Thyroid gland (tissue), 4 donors: ENCODE measurements at regions not wholly inside any gene's neighbourhood (a gene's known extent, or its start where the extent isn't known, plus 50 kb on each side); places are given as distances from the start of the nearest gene placed in this dataset.
A peak's percentile ranks its signal among the peaks of the same experiment; 100 is the strongest.

Source experiments
- DNase-seq, 2 donors: peaks; one replicate each; pipeline ENCODE4 v3.0.0-alpha.2; 2019
- H3K27ac ChIP-seq, 3 donors: fragments of 200-600 bp; sonication (generic); 1 replicate in 2 of 3; 2 replicates in 1 of 3; pipeline ENCODE4 v1.5.1; 2016 to 2019; ENCODE audit warnings: mild to moderate bottlenecking in 1 of 3, moderate library complexity in 1 of 3
- H3K27me3 ChIP-seq: fragments of 200-600 bp; sonication (generic); one replicate; pipeline ENCODE4 v1.5.1; 2019
- H3K36me3 ChIP-seq, 2 donors: fragments of 200-600 bp; sonication (generic); one replicate each; pipeline ENCODE4 v1.5.1; 2016 to 2019
- H3K4me1 ChIP-seq, 2 donors: fragments of 200-600 bp; sonication (generic); one replicate each; pipeline ENCODE4 v1.5.1; 2017 to 2019
- H3K4me3 ChIP-seq, 3 donors: fragments of 200-600 bp; sonication (generic); replicated peaks in 1 of 3; 1 replicate in 2 of 3; 2 replicates in 1 of 3; pipeline ENCODE4 v1.5.1; 2016; ENCODE audit warnings: mild to moderate bottlenecking in 1 of 3
- H3K9me3 ChIP-seq: fragments of 200-600 bp; sonication (generic); one replicate; pipeline ENCODE4 v1.5.1; 2017
- POLR2A ChIP-seq, 2 donors: fragments of 450-650 bp; IDR thresholded peaks; one replicate each; pipeline ENCODE4 v1.6.1; 2017; ENCODE audit warnings: antibody characterized with exemption in 2 of 2, mild to moderate bottlenecking in 2 of 2, moderate library complexity in 1 of 2
- WGBS, 2 donors: methylation state at CpG; one replicate each; pipeline ENCODE4 v1.1.5; 2017; 5-methylcytosine and 5-hydroxymethylcytosine counted together
- intact Hi-C: fragments of 100-400 bp; cut with DNase I; formaldehyde crosslinking; loops from one replicate; pipeline ENCODE4 v1.15.1; 2023
- TF ChIP-seq, protein P1 (sequence below), 6 experiments: fragments of 200-600 bp in 3 of 6; fragments of 450-650 bp in 3 of 6; sonication (generic) in 3 of 6; IDR thresholded peaks; one replicate each; pipeline ENCODE4 v1.5.1; 2016 to 2019; ENCODE audit warnings: antibody characterized with exemption in 6 of 6, mild to moderate bottlenecking in 2 of 6, inconsistent platforms in 1 of 6, moderate library complexity in 1 of 6

GRCh38 chrX:40314070-40314469 is 216.3 kb upstream of the BCOR start:
- Histone ChIP-seq H3K9me3 (no peaks in the 10 kb centered on the region), H3K36me3 (no peaks in the 10 kb centered on the region), H3K4me3 (no peak overlapping the region), H3K27ac (no peak overlapping the region), H3K27me3 (no peaks in the 10 kb centered on the region), H3K4me1 (no peaks in the 10 kb centered on the region)
- intact Hi-C loops = no loop called here
- WGBS, 2 donors = 70 to 92% methylated on average over 2 of the region's 4 CpGs
- no peak for TF ChIP-seq POLR2A (IDR thresholded peaks at IDR 0.05)
- TF ChIP-seq, protein P1, sequence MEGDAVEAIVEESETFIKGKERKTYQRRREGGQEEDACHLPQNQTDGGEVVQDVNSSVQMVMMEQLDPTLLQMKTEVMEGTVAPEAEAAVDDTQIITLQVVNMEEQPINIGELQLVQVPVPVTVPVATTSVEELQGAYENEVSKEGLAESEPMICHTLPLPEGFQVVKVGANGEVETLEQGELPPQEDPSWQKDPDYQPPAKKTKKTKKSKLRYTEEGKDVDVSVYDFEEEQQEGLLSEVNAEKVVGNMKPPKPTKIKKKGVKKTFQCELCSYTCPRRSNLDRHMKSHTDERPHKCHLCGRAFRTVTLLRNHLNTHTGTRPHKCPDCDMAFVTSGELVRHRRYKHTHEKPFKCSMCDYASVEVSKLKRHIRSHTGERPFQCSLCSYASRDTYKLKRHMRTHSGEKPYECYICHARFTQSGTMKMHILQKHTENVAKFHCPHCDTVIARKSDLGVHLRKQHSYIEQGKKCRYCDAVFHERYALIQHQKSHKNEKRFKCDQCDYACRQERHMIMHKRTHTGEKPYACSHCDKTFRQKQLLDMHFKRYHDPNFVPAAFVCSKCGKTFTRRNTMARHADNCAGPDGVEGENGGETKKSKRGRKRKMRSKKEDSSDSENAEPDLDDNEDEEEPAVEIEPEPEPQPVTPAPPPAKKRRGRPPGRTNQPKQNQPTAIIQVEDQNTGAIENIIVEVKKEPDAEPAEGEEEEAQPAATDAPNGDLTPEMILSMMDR (IDR thresholded peaks at IDR 0.05) = peak in 2 of 6 experiments; percentile 28 to 30
- DNase-seq = peak; percentile 5 to 7

- H3K27ac ChIP-seq = no peak overlapping the region
- no peak overlapping the region for H3K4me3 ChIP-seq
- TF ChIP-seq, protein P1 (IDR thresholded peaks at IDR 0.05) = no peak
- no peak for TF ChIP-seq POLR2A (IDR thresholded peaks at IDR 0.05)
- DNase-seq = no peak
- H3K27me3 ChIP-seq = no peaks in the 10 kb centered on the region
- no peaks in the 10 kb centered on the region for H3K36me3 ChIP-seq
- no peaks in the 10 kb centered on the region for H3K9me3 ChIP-seq
- intact Hi-C loops = no loop called here
- H3K4me1 ChIP-seq = no peaks in the 10 kb centered on the region
- WGBS, 2 donors = 98% methylated on average over 4 of the region's 4 CpGs; no CpG with 5 or more reads in 1 of the 2 donors
Measured at GRCh38 chrX:40313269-40313668, 215.5 kb upstream of the BCOR start.

DNA sequence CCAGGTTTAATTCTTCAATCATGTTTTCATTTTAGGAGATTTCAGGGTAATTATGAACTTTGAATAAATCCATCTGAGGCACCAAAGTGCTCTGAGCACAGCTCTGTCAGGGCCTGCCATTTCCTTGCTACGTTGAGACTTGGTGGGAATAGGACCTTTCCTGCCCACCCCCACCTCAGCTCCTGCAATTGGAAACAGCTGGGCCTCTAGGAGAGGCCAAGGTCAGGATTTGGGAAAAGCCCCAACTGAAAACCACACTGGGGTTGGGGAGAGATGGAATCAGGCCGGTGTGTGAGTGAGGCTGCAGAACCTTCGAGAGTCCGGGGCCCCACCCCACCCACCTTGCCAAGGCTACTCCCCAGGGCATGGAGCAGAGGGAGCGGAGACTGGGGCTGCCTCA is 212.7 kb upstream of the BCOR start:
- WGBS, 2 donors = 64 to 75% methylated on average over 2 to 5 of the region's 5 CpGs

DNA sequence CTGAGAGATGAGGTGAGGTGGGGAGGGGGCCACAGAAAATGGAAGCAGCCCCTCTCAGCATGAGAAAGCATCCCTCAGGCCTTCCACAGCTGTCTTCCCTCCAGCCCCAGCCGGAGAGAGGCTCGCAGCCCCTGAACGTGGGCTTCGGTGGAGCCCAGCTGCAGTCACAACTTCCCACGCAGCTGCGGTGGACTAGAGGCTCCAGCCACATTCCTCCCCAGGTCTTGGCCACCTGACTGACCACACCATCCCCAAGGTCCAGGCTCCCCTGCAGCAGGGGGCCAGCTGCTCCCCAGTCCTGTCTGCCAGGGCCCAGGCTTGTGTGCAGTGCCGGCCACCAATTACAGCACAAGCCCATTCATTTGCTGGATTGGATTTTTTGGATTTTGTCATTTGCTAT is 212.3 kb upstream of the BCOR start:
- no peaks in the 10 kb centered on the region for H3K36me3 ChIP-seq
- no peaks in the 10 kb centered on the region for H3K4me1 ChIP-seq
- intact Hi-C loops = no loop called here
- H3K4me3 ChIP-seq = no peak overlapping the region
- H3K27me3 ChIP-seq = no peaks in the 10 kb centered on the region
- no peak overlapping the region for H3K27ac ChIP-seq
- H3K9me3 ChIP-seq = no peaks in the 10 kb centered on the region
- DNase-seq = no peak
- 94% methylated on average over 6 to 7 of the region's 7 CpGs for WGBS, 2 donors
- TF ChIP-seq, protein P1 (IDR thresholded peaks at IDR 0.05) = no peak

More for the DNA sequence above, 212.7 kb upstream of the BCOR start:
- DNase-seq = no peak
- H3K36me3 ChIP-seq = no peaks in the 10 kb centered on the region
- intact Hi-C loops = no loop called here
- H3K4me1 ChIP-seq = no peaks in the 10 kb centered on the region
- no peak for TF ChIP-seq POLR2A (IDR thresholded peaks at IDR 0.05)
- TF ChIP-seq, protein P1 (IDR thresholded peaks at IDR 0.05) = no peak
- H3K4me3 ChIP-seq = no peak overlapping the region
- H3K27me3 ChIP-seq = no peaks in the 10 kb centered on the region
- H3K9me3 ChIP-seq = no peaks in the 10 kb centered on the region
- H3K27ac ChIP-seq = no peak overlapping the region

DNA sequence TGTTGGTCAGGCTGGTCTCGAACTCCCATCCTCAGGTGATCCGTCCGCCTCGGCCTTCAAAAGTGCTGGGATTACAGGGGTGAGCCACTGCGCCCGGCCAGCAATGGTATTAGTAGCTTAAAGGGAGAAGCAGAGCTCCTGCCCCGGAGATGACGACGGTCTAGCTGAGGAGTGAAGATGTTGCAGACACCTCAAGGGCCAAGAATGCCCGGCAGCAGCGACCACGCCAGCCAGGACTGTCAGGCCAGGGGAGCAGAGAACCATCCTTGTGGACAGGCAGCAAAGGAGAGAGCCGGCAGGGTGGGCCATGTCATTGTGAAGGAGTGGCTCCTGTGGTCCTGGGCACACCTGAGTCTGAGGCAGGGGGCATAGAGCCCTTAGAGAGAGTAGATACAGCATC is 210.1 kb upstream of the BCOR start:
- TF ChIP-seq POLR2A (IDR thresholded peaks at IDR 0.05) = no peak
- TF ChIP-seq, protein P1 (IDR thresholded peaks at IDR 0.05) = no peak
- H3K9me3 ChIP-seq = no peaks in the 10 kb centered on the region
- H3K4me1 ChIP-seq = no peaks in the 10 kb centered on the region
- H3K27me3 ChIP-seq = no peaks in the 10 kb centered on the region
- no peak overlapping the region for H3K4me3 ChIP-seq
- H3K36me3 ChIP-seq = no peaks in the 10 kb centered on the region
- no peak overlapping the region for H3K27ac ChIP-seq
- intact Hi-C loops = no loop called here
- no peak for DNase-seq
- WGBS, 2 donors = 95 to 97% methylated on average over 6 to 11 of the region's 13 CpGs
